Vagina (tissue), 2 donors: ENCODE measurements at regions not wholly inside any gene's neighbourhood (a gene's known extent, or its start where the extent isn't known, plus 50 kb on each side); places are given as distances from the start of the nearest gene placed in this dataset.

Experiments used
- DNase-seq, 2 donors: peaks; one replicate each; pipeline ENCODE4 v3.0.0-alpha.2; 2017; ENCODE audit errors: extremely low spot score in 2 of 2
- H3K27ac ChIP-seq: fragments of 200-600 bp; sonication (generic); one replicate; pipeline ENCODE4 v1.5.1; 2019
- H3K27me3 ChIP-seq: fragments of 200-600 bp; sonication (generic); one replicate; pipeline ENCODE4 v1.5.1; 2019
- H3K36me3 ChIP-seq, 2 donors: fragments of 200-600 bp; sonication (generic); one replicate each; pipeline ENCODE4 v1.5.1; 2017 to 2019
- H3K4me1 ChIP-seq: fragments of 200-600 bp; sonication (generic); one replicate; pipeline ENCODE4 v1.5.1; 2019
- H3K4me3 ChIP-seq, 2 donors: fragments of 200-600 bp; sonication (generic); 1 replicate in 1 of 2; 2 replicates in 1 of 2; pipeline ENCODE4 v1.5.1; 2016 to 2019
- H3K9me3 ChIP-seq: fragments of 200-600 bp; sonication (generic); one replicate; pipeline ENCODE4 v1.5.1; 2019
- CTCF ChIP-seq, 3 experiments: fragments of 450-650 bp in 2 of 3; fragments of 200-600 bp in 1 of 3; sonication (generic) in 1 of 3; IDR thresholded peaks; one replicate each; pipeline ENCODE4 v1.5.1; 2017 to 2019; ENCODE audit warnings: antibody characterized with exemption in 3 of 3, mild to moderate bottlenecking in 2 of 3, moderate library complexity in 2 of 3
- POLR2A ChIP-seq, 2 donors: fragments of 450-650 bp; IDR thresholded peaks; one replicate each; pipeline ENCODE4 v1.6.1; 2017; ENCODE audit warnings: antibody characterized with exemption in 2 of 2, mild to moderate bottlenecking in 2 of 2, moderate library complexity in 2 of 2
- POLR2AphosphoS5 ChIP-seq, 2 donors: sonication (generic); formaldehyde crosslinking; IDR thresholded peaks; one replicate each; pipeline ENCODE4 v1.9.0; 2017; ENCODE audit warnings: antibody characterized with exemption in 2 of 2, mild to moderate bottlenecking in 2 of 2, low read depth in 1 of 2; ENCODE audit not compliant: insufficient read depth in 1 of 2
- intact Hi-C: fragments of 100-400 bp; cut with DNase I; formaldehyde crosslinking; loops from one replicate; pipeline ENCODE4 v1.15.1; 2023

GRCh38 chr9:89969156-89969675 lies 364.4 kb downstream of the GADD45G start:
- intact Hi-C loops: no loop called here
- Histone ChIP-seq H3K36me3 (no peaks in the 10 kb centered on the region), H3K9me3 (no peaks in the 10 kb centered on the region), H3K4me3 (no peak overlapping the region), H3K27ac (no peak overlapping the region), H3K4me1 (no peaks in the 10 kb centered on the region), H3K27me3 (no peaks in the 10 kb centered on the region)
- no peak for DNase-seq
- TF ChIP-seq CTCF (IDR thresholded peaks at IDR 0.05): no peak
- no peak for TF ChIP-seq POLR2A (IDR thresholded peaks at IDR 0.05)
- no peak for TF ChIP-seq POLR2AphosphoS5 (IDR thresholded peaks at IDR 0.05; ENCODE audit: insufficient read depth in 1 of 2, low read depth in 1 of 2)

GRCh38 chr9:89969881-89970639 lies 365.2 kb downstream of the GADD45G start:
- Histone ChIP-seq H3K27me3 (no peaks in the 10 kb centered on the region), H3K4me1 (no peaks in the 10 kb centered on the region), H3K4me3 (no peak overlapping the region), H3K27ac (no peak overlapping the region), H3K36me3 (no peaks in the 10 kb centered on the region), H3K9me3 (no peaks in the 10 kb centered on the region)
- intact Hi-C loops: no loop called here
- DNase-seq: no peak
- no peak for TF ChIP-seq POLR2A (IDR thresholded peaks at IDR 0.05)
- no peak for TF ChIP-seq CTCF (IDR thresholded peaks at IDR 0.05)
- no peak for TF ChIP-seq POLR2AphosphoS5 (IDR thresholded peaks at IDR 0.05; ENCODE audit: insufficient read depth in 1 of 2, low read depth in 1 of 2)

- DNase-seq: no peak
- H3K4me3 ChIP-seq: no peak overlapping the region
- H3K27ac ChIP-seq: no peak overlapping the region
- TF ChIP-seq POLR2A (IDR thresholded peaks at IDR 0.05) (no peak), POLR2AphosphoS5 (IDR thresholded peaks at IDR 0.05; ENCODE audit: insufficient read depth in 1 of 2, low read depth in 1 of 2) (no peak), CTCF (IDR thresholded peaks at IDR 0.05) (no peak)
- H3K9me3 ChIP-seq: no peaks in the 10 kb centered on the region
- intact Hi-C loops: no loop called here
- no peaks in the 10 kb centered on the region for H3K27me3 ChIP-seq
- no peaks in the 10 kb centered on the region for H3K36me3 ChIP-seq
- no peaks in the 10 kb centered on the region for H3K4me1 ChIP-seq
Measured at GRCh38 chr9:89970701-89971100, 365.9 kb downstream of the GADD45G start.

GRCh38 chr9:89972535-89972934 lies 367.7 kb downstream of the GADD45G start:
- DNase-seq: no peak
- intact Hi-C loops: no loop called here
- Histone ChIP-seq H3K36me3 (no peaks in the 10 kb centered on the region), H3K9me3 (no peaks in the 10 kb centered on the region), H3K27ac (no peak overlapping the region), H3K4me1 (no peaks in the 10 kb centered on the region), H3K27me3 (no peaks in the 10 kb centered on the region), H3K4me3 (no peak overlapping the region)
- TF ChIP-seq POLR2AphosphoS5 (IDR thresholded peaks at IDR 0.05; ENCODE audit: insufficient read depth in 1 of 2, low read depth in 1 of 2) (no peak), CTCF (IDR thresholded peaks at IDR 0.05) (no peak), POLR2A (IDR thresholded peaks at IDR 0.05) (no peak)

GRCh38 chr9:89974582-89974981 lies 369.8 kb downstream of the GADD45G start:
- H3K36me3 ChIP-seq: no peaks in the 10 kb centered on the region
- H3K27me3 ChIP-seq: no peaks in the 10 kb centered on the region
- no peak overlapping the region for H3K4me3 ChIP-seq
- intact Hi-C loops: no loop called here
- no peaks in the 10 kb centered on the region for H3K9me3 ChIP-seq
- no peak for TF ChIP-seq CTCF (IDR thresholded peaks at IDR 0.05)
- TF ChIP-seq POLR2AphosphoS5 (IDR thresholded peaks at IDR 0.05; ENCODE audit: insufficient read depth in 1 of 2, low read depth in 1 of 2): no peak
- TF ChIP-seq POLR2A (IDR thresholded peaks at IDR 0.05): no peak
- DNase-seq: no peak
- no peak overlapping the region for H3K27ac ChIP-seq
- no peaks in the 10 kb centered on the region for H3K4me1 ChIP-seq
